ENCODE measurements at regions not wholly inside any gene's neighbourhood (a gene's known extent, or its start where the extent isn't known, plus 50 kb on each side); places are given as distances from the start of the nearest gene placed in this dataset.
A peak's percentile ranks its signal among the peaks of the same experiment; 100 is the strongest.

GRCh38 chr11:109564241-109564640 is 142.3 kb downstream of the C11orf87 start:
- no peak for DNase-seq

- DNase-seq, result no peak
These were observed 160.5 kb downstream of the C11orf87 start for GRCh38 chr11:109582470-109582869.

GRCh38 chr11:109584001-109584972 is 162.3 kb downstream of the C11orf87 start:
- no peak for DNase-seq

GRCh38 chr11:109586789-109587188 is 164.8 kb downstream of the C11orf87 start:
- DNase-seq, result peak; percentile 7

GRCh38 chr11:109590782-109591181 is 168.8 kb downstream of the C11orf87 start:
- DNase-seq, result no peak

- DNase-seq, result no peak
These were observed 175.3 kb downstream of the C11orf87 start for GRCh38 chr11:109597336-109597735.

GRCh38 chr11:109604481-109605400 is 182.8 kb downstream of the C11orf87 start:
- DNase-seq, result no peak

- no peak for DNase-seq
These were observed 184.3 kb downstream of the C11orf87 start for GRCh38 chr11:109606256-109606655.

GRCh38 chr11:109609454-109610185 is 187.6 kb downstream of the C11orf87 start:
- DNase-seq, result no peak

- DNase-seq, result no peak
These were observed 190.5 kb downstream of the C11orf87 start for GRCh38 chr11:109612496-109612895.

- no peak for DNase-seq
These were observed 197.5 kb downstream of the C11orf87 start for GRCh38 chr11:109619498-109619897.

GRCh38 chr11:109629734-109630133 is 207.7 kb downstream of the C11orf87 start:
- no peak for DNase-seq

- no peak for DNase-seq
These were observed 219.6 kb downstream of the C11orf87 start for GRCh38 chr11:109641549-109641948.

GRCh38 chr11:109644152-109644551 is 222.2 kb downstream of the C11orf87 start:
- DNase-seq, result peak; percentile 71

- DNase-seq, result no peak
These were observed 226.8 kb downstream of the C11orf87 start for GRCh38 chr11:109648804-109649203.

- DNase-seq, result no peak
These were observed 232.1 kb downstream of the C11orf87 start for GRCh38 chr11:109654091-109654490.

GRCh38 chr11:109658190-109658589 is 236.2 kb downstream of the C11orf87 start:
- no peak for DNase-seq

GRCh38 chr11:109667719-109668118 is 245.7 kb downstream of the C11orf87 start:
- no peak for DNase-seq

GRCh38 chr11:109668973-109669634 is 247.1 kb downstream of the C11orf87 start:
- DNase-seq, result no peak

GRCh38 chr11:109677231-109677630 is 255.2 kb downstream of the C11orf87 start:
- no peak for DNase-seq

- DNase-seq, result no peak
These were observed 255.9 kb downstream of the C11orf87 start for GRCh38 chr11:109677876-109678275.

- no peak for DNase-seq
These were observed 258.1 kb downstream of the C11orf87 start for GRCh38 chr11:109680127-109680526.
